Uterus (tissue), 2 donors: ENCODE measurements at regions not wholly inside any gene's neighbourhood (a gene's known extent, or its start where the extent isn't known, plus 50 kb on each side); places are given as distances from the start of the nearest gene placed in this dataset.

ENCODE experiments used
- POLR2A ChIP-seq, 2 donors: fragments of 450-650 bp; IDR thresholded peaks; one replicate each; pipeline ENCODE4 v1.6.1; 2016; ENCODE audit warnings: antibody characterized with exemption in 2 of 2, mild to moderate bottlenecking in 1 of 2, moderate library complexity in 1 of 2
- TF ChIP-seq, protein P1 (sequence below), 4 experiments: fragments of 200-600 bp in 2 of 4; fragments of 450-650 bp in 2 of 4; sonication (generic) in 2 of 4; IDR thresholded peaks; one replicate each; pipeline ENCODE4 v1.5.1; 2016 to 2019; ENCODE audit warnings: antibody characterized with exemption in 4 of 4, mild to moderate bottlenecking in 2 of 4, moderate library complexity in 1 of 4

- TF ChIP-seq, protein P1, sequence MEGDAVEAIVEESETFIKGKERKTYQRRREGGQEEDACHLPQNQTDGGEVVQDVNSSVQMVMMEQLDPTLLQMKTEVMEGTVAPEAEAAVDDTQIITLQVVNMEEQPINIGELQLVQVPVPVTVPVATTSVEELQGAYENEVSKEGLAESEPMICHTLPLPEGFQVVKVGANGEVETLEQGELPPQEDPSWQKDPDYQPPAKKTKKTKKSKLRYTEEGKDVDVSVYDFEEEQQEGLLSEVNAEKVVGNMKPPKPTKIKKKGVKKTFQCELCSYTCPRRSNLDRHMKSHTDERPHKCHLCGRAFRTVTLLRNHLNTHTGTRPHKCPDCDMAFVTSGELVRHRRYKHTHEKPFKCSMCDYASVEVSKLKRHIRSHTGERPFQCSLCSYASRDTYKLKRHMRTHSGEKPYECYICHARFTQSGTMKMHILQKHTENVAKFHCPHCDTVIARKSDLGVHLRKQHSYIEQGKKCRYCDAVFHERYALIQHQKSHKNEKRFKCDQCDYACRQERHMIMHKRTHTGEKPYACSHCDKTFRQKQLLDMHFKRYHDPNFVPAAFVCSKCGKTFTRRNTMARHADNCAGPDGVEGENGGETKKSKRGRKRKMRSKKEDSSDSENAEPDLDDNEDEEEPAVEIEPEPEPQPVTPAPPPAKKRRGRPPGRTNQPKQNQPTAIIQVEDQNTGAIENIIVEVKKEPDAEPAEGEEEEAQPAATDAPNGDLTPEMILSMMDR (IDR thresholded peaks at IDR 0.05) = no peak
- no peak for TF ChIP-seq POLR2A (IDR thresholded peaks at IDR 0.05)
Observed at GRCh38 chr16:26532456-26532855, 534.3 kb upstream of the C16orf82 start.
